GM12878 (cell line): ENCODE measurements at regions not wholly inside any gene's neighbourhood (a gene's known extent, or its start where the extent isn't known, plus 50 kb on each side); places are given as distances from the start of the nearest gene placed in this dataset.

Source experiments
- ATAC-seq: fragments of 200-7000 bp; cut with Tn5 transposase; 3 replicates; pipeline ENCODE4 v1.9.1; 2020; ENCODE audit warnings: mild to moderate bottlenecking, moderate library complexity
- BruUV-seq: library from RNA; stranded (reverse); fragments of 400-500 nt; replicated peaks from 2 replicates; lab custom pipeline; 2021; lab: Mats Ljungman, UMichigan
- CTCF ChIA-PET: fragments of 300-600 bp; sonication (Branson Sonifier 250); formaldehyde crosslinking; extraction: SDS; loops from one replicate; lab custom pipeline; 2021; ENCODE audit warnings: inconsistent platforms; lab: Yijun Ruan, JAX
- POLR2A ChIA-PET: fragments of 350-600 bp; formaldehyde crosslinking; extraction: SDS; loops from one replicate; lab custom pipeline; 2021; ENCODE audit warnings: inconsistent platforms; lab: Charles Lee
- RAD21 ChIA-PET: fragments of 300-600 bp; sonication (Branson Sonifier 250); formaldehyde crosslinking; loops from one replicate; lab custom pipeline; 2023; ENCODE audit warnings: antibody characterized with exemption; ENCODE audit not compliant: unreplicated experiment; lab: Charles Lee
- SMC1A ChIA-PET: fragments of 300-600 bp; sonication (Branson Sonifier 250); formaldehyde crosslinking; loops from one replicate; lab custom pipeline; 2023; ENCODE audit not compliant: unreplicated experiment, uncharacterized antibody; lab: Charles Lee
- DNase-seq: peaks from one replicate; pipeline ENCODE4 v3.0.0-alpha.2; 2011; ENCODE audit warnings: low read depth, low spot score
- FAIRE-seq: peaks from 3 replicates; lab custom pipeline; 2011; peaks lifted over from hg19 to GRCh38; lab: Jason Lieb, UNC
- H2AFZ ChIP-seq: 2 replicates; pipeline ENCODE4 v1.6.0; 2011; ENCODE audit warnings: low read depth, low read length, control low read depth; ENCODE audit not compliant: control insufficient read depth
- H3K27ac ChIP-seq: 2 replicates; pipeline ENCODE4 v1.5.1; 2011; ENCODE audit warnings: control low read depth; ENCODE audit not compliant: control insufficient read depth, insufficient read depth
- H3K27me3 ChIP-seq, 2 experiments: replicated peaks in 1 of 2; 2 replicates each; pipeline versions ENCODE4 v1.6.0 to v1.6.1; 2011; ENCODE audit warnings: low read length in 1 of 2; ENCODE audit not compliant: control insufficient read depth in 2 of 2, insufficient read depth in 2 of 2
- H3K36me3 ChIP-seq, 2 experiments: 2 replicates each; pipeline ENCODE4 v1.5.1; 2011; ENCODE audit warnings: low read length in 1 of 2; ENCODE audit not compliant: control insufficient read depth in 2 of 2, insufficient read depth in 2 of 2
- H3K4me1 ChIP-seq: 2 replicates; pipeline ENCODE4 v1.6.1; 2011; ENCODE audit warnings: mild to moderate bottlenecking, low read length, moderate library complexity, mixed read lengths; ENCODE audit not compliant: control insufficient read depth, insufficient read depth
- H3K4me2 ChIP-seq: 2 replicates; pipeline ENCODE4 v1.6.0; 2011; ENCODE audit warnings: control low read depth; ENCODE audit not compliant: control insufficient read depth, insufficient read depth
- H3K4me3 ChIP-seq: fragments of 200-600 bp; sonication (generic); 2 replicates; pipeline ENCODE4 v1.5.1; 2016
- H3K79me2 ChIP-seq: 2 replicates; pipeline ENCODE4 v1.6.0; 2011; ENCODE audit warnings: low read length; ENCODE audit not compliant: control insufficient read depth, insufficient read depth
- H3K9ac ChIP-seq: 2 replicates; pipeline ENCODE4 v1.8.0; 2011; ENCODE audit warnings: low read length, control low read depth, mixed read lengths; ENCODE audit not compliant: control insufficient read depth, insufficient read depth
- H3K9me3 ChIP-seq: replicated peaks from 3 replicates; pipeline ENCODE4 v1.5.1; 2011; ENCODE audit warnings: mild to moderate bottlenecking, low read length; ENCODE audit not compliant: control insufficient read depth, insufficient read depth
- H4K20me1 ChIP-seq: 2 replicates; pipeline ENCODE4 v1.6.0; 2011; ENCODE audit not compliant: control insufficient read depth, insufficient read depth
- CBFB ChIP-seq: IDR thresholded peaks from 2 replicates; pipeline ENCODE4 v1.6.1; 2016; ENCODE audit warnings: antibody characterized with exemption, low read depth
- CHD1 ChIP-seq: IDR thresholded peaks from 2 replicates; pipeline ENCODE4 v1.6.1; 2012; ENCODE audit warnings: low read depth, low read length, improper control_type of control experiment
- FOXM1 ChIP-seq: IDR thresholded peaks from 2 replicates; pipeline ENCODE4 v1.6.1; 2012; ENCODE audit warnings: low read depth, mild to moderate bottlenecking, inconsistent platforms, low read length, moderate library complexity
- MLLT1 ChIP-seq: fragments of 450-650 bp; IDR thresholded peaks from 2 replicates; pipeline ENCODE4 v1.6.1; 2016; ENCODE audit warnings: mild to moderate bottlenecking
- MTA3 ChIP-seq: IDR thresholded peaks from 2 replicates; pipeline ENCODE4 v1.6.1; 2012; ENCODE audit warnings: low read length, inconsistent platforms, borderline replicate concordance
- NR2C1 ChIP-seq: fragments of 450-650 bp; IDR thresholded peaks from 2 replicates; pipeline ENCODE4 v1.6.1; 2017; ENCODE audit warnings: antibody characterized with exemption, mild to moderate bottlenecking, moderate library complexity
- RUNX3 ChIP-seq: IDR thresholded peaks from 2 replicates; pipeline ENCODE4 v1.6.1; 2012; ENCODE audit warnings: low read length, inconsistent platforms
- TCF12 ChIP-seq: IDR thresholded peaks from 2 replicates; pipeline ENCODE4 v1.6.1; 2011; ENCODE audit warnings: low read depth, mild to moderate bottlenecking, low read length
- YY1 ChIP-seq: IDR thresholded peaks from 2 replicates; pipeline ENCODE4 v1.6.1; 2011; ENCODE audit warnings: low read depth, mild to moderate bottlenecking, low read length
- WGBS: methylation state at CpG from one replicate; pipeline ENCODE4 v1.1.6; 2016; ENCODE audit warnings: low lambda C conversion rate; ENCODE audit not compliant: insufficient replicate concordance, insufficient coverage; ENCODE audit errors: missing lambda C conversion rate; 5-methylcytosine and 5-hydroxymethylcytosine counted together
- in situ Hi-C: fragments of 300-500 bp; cut with MboI; formaldehyde crosslinking; loops from 9 replicates; pipeline ENCODE4 v1.14.3; 2018; ENCODE audit warnings: mixed read lengths
- intact Hi-C: fragments of 100-400 bp; cut with micrococcal nuclease; formaldehyde crosslinking; loops from one replicate; pipeline ENCODE4 v1.14.2; 2022; ENCODE audit not compliant: unreplicated experiment

DNA sequence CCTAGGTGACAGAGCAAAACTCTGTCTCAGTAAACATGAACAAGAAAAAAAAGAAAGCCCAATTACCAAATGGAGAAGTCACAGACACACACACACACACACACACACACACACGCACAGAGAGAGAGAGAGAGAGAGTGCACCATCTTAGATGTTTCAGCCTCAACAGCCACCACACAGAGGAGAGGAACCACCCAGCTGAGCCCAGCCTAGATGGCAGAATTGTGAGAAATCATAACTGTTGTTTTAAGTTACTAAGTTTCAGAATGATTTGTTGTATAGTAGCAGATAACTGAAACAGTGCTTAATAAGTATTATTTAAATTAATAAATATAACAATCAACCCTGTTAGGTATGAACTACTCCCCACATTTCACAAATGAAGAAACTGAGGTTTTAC lies 321.2 kb downstream of the ZNF621 start:
- no peak for FAIRE-seq
- no TSS peak for BruUV-seq

More for the DNA sequence above, 321.2 kb downstream of the ZNF621 start:
- no peaks in the 10 kb centered on the region for H3K36me3 ChIP-seq
- TF ChIP-seq TCF12 (no peak), RUNX3 (no peak), MTA3 (no peak), CHD1 (no peak), FOXM1 (no peak), MLLT1 (no peak), YY1 (no peak), CBFB (no peak), NR2C1 (no peak)
- H3K27ac ChIP-seq, result no peak overlapping the region
- H4K20me1 ChIP-seq, result no peaks in the 10 kb centered on the region
- H3K27me3 ChIP-seq, result 0 out of 4 replicates have a peak, but pooled peaks cover 0 to 2% of the 10 kb centered on the region in 2 experiments
- no peak overlapping the region for H3K4me2 ChIP-seq
- RAD21 ChIA-PET, result no interaction called here
- POLR2A ChIA-PET, result no interaction called here
- no peak overlapping the region for H3K9ac ChIP-seq
- intact Hi-C loops (no loop called here), in situ Hi-C loops (no loop called here)
- no peak overlapping the region for H3K4me3 ChIP-seq
- no peaks in the 10 kb centered on the region for H3K79me2 ChIP-seq
- no peaks in the 10 kb centered on the region for H3K4me1 ChIP-seq
- SMC1A ChIA-PET, result interaction anchor here (1.5 kb wide), 1 partner anchor 9 kb away, joined by 5 read pairs; no protein-coding TSS in a partner anchor
- no peak overlapping the region for H2AFZ ChIP-seq
- DNase-seq (no peak), ATAC-seq (no peak)
- no peaks in the 10 kb centered on the region; the same call in 2 of the 3 replicates for H3K9me3 ChIP-seq
- CTCF ChIA-PET, result interaction anchor here (1.2 kb wide), 1 partner anchor 853 kb away, joined by 3 read pairs; no protein-coding TSS in a partner anchor
- 17% methylated on average over 1 of the region's 1 CpG for WGBS
